Uterus (tissue), 3 donors: ENCODE measurements at regions not wholly inside any gene's neighbourhood (a gene's known extent, or its start where the extent isn't known, plus 50 kb on each side); places are given as distances from the start of the nearest gene placed in this dataset.

Source experiments
- DNase-seq, 2 donors: peaks; one replicate each; pipeline ENCODE4 v3.0.0-alpha.2; 2019 to 2020
- H3K27ac ChIP-seq, 2 donors: fragments of 200-600 bp; sonication (generic); 1 replicate in 1 of 2; 2 replicates in 1 of 2; pipeline ENCODE4 v1.5.1; 2016 to 2018
- H3K27me3 ChIP-seq, 2 donors: fragments of 200-600 bp; sonication (generic); one replicate each; pipeline ENCODE4 v1.5.1; 2018 to 2019; ENCODE audit warnings: control low read depth in 1 of 2
- H3K36me3 ChIP-seq, 2 donors: fragments of 200-600 bp; sonication (generic); one replicate each; pipeline ENCODE4 v1.5.1; 2019; ENCODE audit warnings: control low read depth in 1 of 2
- H3K4me1 ChIP-seq, 2 donors: fragments of 200-600 bp; sonication (generic); one replicate each; pipeline ENCODE4 v1.5.1; 2018 to 2019; ENCODE audit warnings: control low read depth in 1 of 2
- H3K4me3 ChIP-seq, 2 donors: fragments of 200-600 bp; sonication (generic); 1 replicate in 1 of 2; 2 replicates in 1 of 2; pipeline ENCODE4 v1.5.1; 2018 to 2019; ENCODE audit warnings: mild to moderate bottlenecking in 1 of 2
- H3K9me3 ChIP-seq, 2 donors: fragments of 200-600 bp; sonication (generic); one replicate each; pipeline ENCODE4 v1.5.1; 2019; ENCODE audit warnings: control low read depth in 1 of 2
- CTCF ChIP-seq, 4 experiments: fragments of 200-600 bp in 2 of 4; fragments of 450-650 bp in 2 of 4; sonication (generic) in 2 of 4; IDR thresholded peaks; one replicate each; pipeline ENCODE4 v1.5.1; 2016 to 2019; ENCODE audit warnings: antibody characterized with exemption in 4 of 4, mild to moderate bottlenecking in 2 of 4, moderate library complexity in 1 of 4
- POLR2A ChIP-seq, 2 donors: fragments of 450-650 bp; IDR thresholded peaks; one replicate each; pipeline ENCODE4 v1.6.1; 2016; ENCODE audit warnings: antibody characterized with exemption in 2 of 2, mild to moderate bottlenecking in 1 of 2, moderate library complexity in 1 of 2
- intact Hi-C: fragments of 100-400 bp; cut with DNase I; formaldehyde crosslinking; loops from one replicate; pipeline ENCODE4 v1.15.1; 2023; ENCODE audit warnings: low total_unique reads
- donor health status: DM: yes; HTN: yes; CAD: no.

GRCh38 chr18:32583431-32583830 is 112.7 kb upstream of the GAREM1 start:
- no peaks in the 10 kb centered on the region for H3K4me1 ChIP-seq
- intact Hi-C loops: no loop called here
- no peak for DNase-seq
- no peak for TF ChIP-seq POLR2A (IDR thresholded peaks at IDR 0.05)
- TF ChIP-seq CTCF (IDR thresholded peaks at IDR 0.05): no peak
- no peaks in the 10 kb centered on the region for H3K27me3 ChIP-seq
- H3K36me3 ChIP-seq: no peaks in the 10 kb centered on the region
- no peak overlapping the region for H3K27ac ChIP-seq
- H3K9me3 ChIP-seq: no peaks in the 10 kb centered on the region
- H3K4me3 ChIP-seq: no peak overlapping the region

- Histone ChIP-seq H3K27me3 (no peaks in the 10 kb centered on the region), H3K4me1 (no peaks in the 10 kb centered on the region), H3K36me3 (no peaks in the 10 kb centered on the region), H3K4me3 (no peak overlapping the region), H3K27ac (no peak overlapping the region), H3K9me3 (no peaks in the 10 kb centered on the region)
- intact Hi-C loops: no loop called here
- no peak for DNase-seq
- TF ChIP-seq CTCF (IDR thresholded peaks at IDR 0.05) (no peak), POLR2A (IDR thresholded peaks at IDR 0.05) (no peak)
These were observed 111.8 kb upstream of the GAREM1 start for GRCh38 chr18:32582455-32582854.

- H3K9me3 ChIP-seq: no peaks in the 10 kb centered on the region
- TF ChIP-seq POLR2A (IDR thresholded peaks at IDR 0.05): no peak
- TF ChIP-seq CTCF (IDR thresholded peaks at IDR 0.05): no peak
These were observed 106.9 kb upstream of the GAREM1 start for GRCh38 chr18:32577561-32577960.

GRCh38 chr18:32576296-32576916 is 105.7 kb upstream of the GAREM1 start:
- H3K27me3 ChIP-seq: no peaks in the 10 kb centered on the region
- intact Hi-C loops: loop anchor here (10.0 kb wide), 1 partner anchor 48 kb away; no protein-coding TSS in a partner anchor
- no peak overlapping the region for H3K27ac ChIP-seq
- no peak for DNase-seq
- no peak overlapping the region for H3K4me3 ChIP-seq
- no peaks in the 10 kb centered on the region for H3K36me3 ChIP-seq
- H3K4me1 ChIP-seq: no peaks in the 10 kb centered on the region
- H3K9me3 ChIP-seq: no peaks in the 10 kb centered on the region
- TF ChIP-seq POLR2A (IDR thresholded peaks at IDR 0.05): no peak
- TF ChIP-seq CTCF (IDR thresholded peaks at IDR 0.05): no peak

More at GRCh38 chr18:32577561-32577960, 106.9 kb upstream of the GAREM1 start:
- H3K36me3 ChIP-seq: no peaks in the 10 kb centered on the region
- intact Hi-C loops: loop anchor here (10.0 kb wide), 1 partner anchor 47 kb away; no protein-coding TSS in a partner anchor
- no peak for DNase-seq
- H3K27me3 ChIP-seq: no peaks in the 10 kb centered on the region
- H3K27ac ChIP-seq: no peak overlapping the region
- H3K4me1 ChIP-seq: no peaks in the 10 kb centered on the region
- H3K4me3 ChIP-seq: no peak overlapping the region

GRCh38 chr18:32566960-32567359 is 96.3 kb upstream of the GAREM1 start:
- Histone ChIP-seq H3K4me3 (no peak overlapping the region), H3K36me3 (no peaks in the 10 kb centered on the region), H3K27me3 (no peaks in the 10 kb centered on the region), H3K27ac (no peak overlapping the region), H3K4me1 (no peaks in the 10 kb centered on the region), H3K9me3 (no peaks in the 10 kb centered on the region)
- DNase-seq: no peak
- intact Hi-C loops: loop anchor here (10.0 kb wide), 1 partner anchor 302 kb away; no protein-coding TSS in a partner anchor
- TF ChIP-seq POLR2A (IDR thresholded peaks at IDR 0.05) (no peak), CTCF (IDR thresholded peaks at IDR 0.05) (no peak)
